NCI-H69 (cell line): ENCODE measurements at regions not wholly inside any gene's neighbourhood (a gene's known extent, or its start where the extent isn't known, plus 50 kb on each side); places are given as distances from the start of the nearest gene placed in this dataset.

Experiments used
- DNase-seq: peaks from one replicate; lab custom pipeline; 2025; lab: John Stamatoyannopoulos, UW

DNA sequence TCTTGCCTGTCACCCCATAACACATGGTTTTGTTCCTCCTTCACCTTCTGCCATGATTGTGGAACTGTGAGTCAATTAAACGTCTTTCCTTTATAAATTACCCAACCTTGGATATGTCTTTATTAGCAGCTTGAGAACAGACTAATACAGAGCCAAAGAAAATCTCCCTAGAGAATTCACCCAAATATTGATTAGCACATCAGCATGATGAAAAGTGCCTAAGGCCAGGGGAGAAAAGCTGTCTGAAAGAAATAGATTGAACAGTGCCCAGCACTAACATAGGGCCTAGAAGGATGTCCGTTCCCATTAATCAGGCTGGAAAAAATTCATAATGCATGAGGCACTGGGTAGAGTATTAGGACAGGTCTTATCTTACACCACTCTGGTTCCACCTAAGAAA, 111.9 kb upstream of the CALN1 start:
- no peak for DNase-seq

DNA sequence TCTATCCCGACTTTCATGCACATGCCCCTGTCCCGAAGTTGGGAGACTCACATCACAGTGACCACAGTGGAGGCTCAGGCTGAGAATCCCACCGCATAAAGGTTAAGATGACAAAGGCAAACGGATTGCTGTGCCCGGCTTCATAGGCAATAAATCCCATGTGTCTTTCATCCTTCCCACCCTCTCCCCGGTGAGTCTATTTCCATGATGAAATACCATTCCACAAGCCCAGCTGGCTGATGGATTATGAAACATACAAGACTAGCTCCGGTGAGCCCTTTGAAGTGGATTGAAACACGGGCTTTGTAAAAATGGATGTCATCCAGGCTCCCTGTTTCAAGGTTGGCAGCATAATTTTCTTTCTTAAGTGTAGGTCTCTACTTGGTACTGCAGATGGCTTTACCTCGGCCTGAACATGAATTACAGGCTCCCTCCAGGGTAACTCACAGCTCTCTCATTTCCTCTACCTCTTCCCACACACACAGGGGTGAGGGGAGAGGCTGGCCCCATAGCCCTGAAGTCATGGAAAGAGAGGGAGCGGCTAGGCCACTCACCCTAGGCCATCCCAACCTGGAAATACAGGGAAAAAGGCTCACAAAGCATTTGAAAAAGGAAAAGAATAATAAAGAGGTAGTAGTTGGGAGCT, 92.0 kb upstream of the CALN1 start:
- no peak for DNase-seq

DNA sequence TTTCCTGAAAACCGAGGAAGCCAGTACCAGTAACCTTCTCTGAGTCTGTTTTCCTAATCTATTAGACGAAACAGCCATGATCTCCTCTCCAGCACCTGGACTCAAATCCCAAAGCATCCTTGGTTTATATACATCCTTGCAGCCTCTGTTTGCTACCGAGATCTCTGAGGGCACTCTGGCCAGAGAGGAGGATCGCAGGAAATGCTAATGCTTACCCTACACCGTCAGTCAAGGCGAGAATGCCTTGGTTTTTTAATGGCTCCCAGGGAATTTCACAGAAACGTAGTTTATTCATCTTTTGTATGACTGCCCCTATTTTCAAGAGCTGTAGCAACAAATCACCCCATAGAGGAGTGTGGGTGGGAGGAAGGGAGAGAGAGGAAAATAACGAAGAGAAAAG, 91.5 kb upstream of the CALN1 start:
- no peak for DNase-seq

DNA sequence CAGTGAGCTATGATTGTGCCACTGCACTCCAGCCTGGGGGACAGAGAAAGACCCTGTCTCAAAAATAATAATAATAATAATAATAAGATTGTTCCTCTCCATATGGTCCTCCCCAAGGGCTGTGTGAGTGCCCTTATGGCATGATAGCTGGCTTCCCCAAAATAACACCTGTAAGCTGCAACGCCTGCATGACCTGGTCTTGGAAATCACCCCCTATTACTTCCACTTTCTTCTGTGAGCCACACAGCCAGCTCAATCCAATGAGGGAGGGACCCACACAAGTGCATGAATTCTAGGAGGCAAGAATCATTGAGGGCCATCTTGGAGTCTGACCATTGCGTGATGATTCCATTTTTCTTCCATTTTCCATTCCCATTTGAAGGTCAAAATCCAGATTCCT, 82.7 kb upstream of the CALN1 start:
- DNase-seq = no peak

DNA sequence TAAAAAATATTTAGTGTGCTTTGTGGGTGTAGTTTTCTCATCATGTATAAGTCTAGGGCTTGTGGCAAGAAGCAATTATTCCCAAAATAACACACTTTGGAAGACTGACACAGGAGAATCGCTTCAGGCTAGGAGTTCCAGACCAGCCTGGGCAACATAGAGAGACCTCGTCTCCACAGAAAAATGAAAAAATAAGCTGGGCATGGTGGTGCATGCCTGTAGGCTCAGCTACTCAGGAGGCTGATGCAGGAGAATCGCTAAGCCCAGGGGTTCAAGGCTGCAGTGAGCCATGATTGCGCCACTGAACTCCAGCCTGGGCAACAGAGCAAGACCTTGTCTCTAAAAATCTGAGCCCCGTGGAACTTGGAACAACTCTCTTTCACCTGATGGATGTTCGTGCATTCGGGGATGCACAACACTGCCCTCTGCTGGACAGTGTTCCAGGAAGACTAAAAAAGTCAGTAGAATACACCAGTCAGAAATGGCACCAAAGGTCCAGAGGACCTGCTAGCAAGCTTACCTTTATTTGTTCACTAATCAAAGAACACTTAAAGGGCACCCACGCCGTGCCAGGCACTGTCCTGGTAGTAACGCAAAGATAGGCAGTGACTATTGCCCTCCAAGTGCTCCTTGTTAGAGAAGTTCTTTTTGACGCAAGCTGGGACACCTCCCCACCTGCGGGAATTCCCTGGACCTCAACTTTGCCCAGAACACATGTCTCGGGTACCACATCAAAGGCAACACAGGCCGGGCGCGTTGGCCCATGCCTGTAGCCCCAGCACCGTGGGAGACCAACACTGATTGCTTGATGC, 81.9 kb upstream of the CALN1 start:
- peak; percentile 84 for DNase-seq

DNA sequence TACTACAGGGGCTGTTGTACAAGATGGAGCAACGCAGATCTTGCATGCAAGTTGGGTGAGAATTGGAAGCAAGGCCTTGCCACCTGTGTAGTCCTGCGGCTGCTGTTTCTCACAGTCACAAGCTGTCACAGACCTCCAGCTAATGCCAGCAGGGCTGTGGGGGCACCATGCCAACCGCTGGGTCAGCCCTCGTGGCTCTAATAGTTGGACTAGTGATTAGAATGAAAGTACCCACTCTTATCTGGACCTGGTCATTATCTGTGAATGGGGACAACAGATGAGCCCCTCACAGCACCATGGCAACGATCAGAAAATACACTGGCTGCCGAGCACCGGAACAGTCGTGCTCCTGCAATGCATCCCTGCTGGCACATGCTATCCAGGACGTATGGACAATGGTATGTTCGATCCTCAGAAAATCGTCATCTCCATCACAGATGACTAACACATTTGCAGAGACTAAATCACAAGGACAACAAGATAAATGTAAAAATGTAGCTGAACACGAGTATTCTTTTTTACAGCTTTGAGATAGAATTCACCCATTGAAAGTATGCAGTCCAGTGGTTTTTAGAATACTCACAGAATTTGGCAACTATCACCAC, 80.4 kb upstream of the CALN1 start:
- DNase-seq = peak; percentile 16

DNA sequence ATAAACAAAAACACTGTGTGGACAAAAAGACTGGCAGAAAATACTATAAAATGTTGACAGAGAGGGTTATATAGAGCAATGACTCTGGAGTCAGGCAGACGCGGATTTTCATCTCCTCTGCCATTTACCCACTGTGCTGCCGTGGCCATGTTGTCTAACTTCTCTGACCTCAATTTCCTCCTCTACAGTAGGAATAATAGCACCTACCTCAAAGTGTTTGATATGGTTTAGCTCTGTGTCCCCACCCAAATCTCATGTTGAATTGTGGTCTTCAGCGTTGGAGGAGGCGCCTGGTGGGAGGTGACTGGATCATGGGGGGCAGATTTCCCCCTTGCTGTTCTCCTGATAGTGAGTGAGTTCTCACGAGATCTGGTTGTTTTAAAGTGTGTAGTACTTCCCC, 78.2 kb upstream of the CALN1 start:
- DNase-seq = no peak

DNA sequence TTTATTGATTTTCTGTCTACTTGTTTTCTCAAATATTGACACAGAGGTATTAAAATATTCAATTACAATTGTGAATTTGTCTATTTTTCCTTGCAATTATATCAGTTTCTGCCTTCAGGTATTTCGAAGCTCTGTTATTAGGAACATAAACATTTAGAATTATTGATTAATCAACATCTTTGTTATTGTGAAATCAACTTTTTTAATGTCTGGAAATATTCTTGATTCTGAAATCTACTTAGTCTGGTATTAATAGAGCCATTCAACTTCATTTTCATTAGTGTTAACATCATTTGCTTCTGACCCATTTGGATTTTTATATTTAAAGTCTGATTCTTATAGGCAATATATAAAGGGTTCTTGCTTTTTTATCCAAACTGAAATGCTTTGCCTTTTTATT, 69.8 kb upstream of the CALN1 start:
- no peak for DNase-seq

DNA sequence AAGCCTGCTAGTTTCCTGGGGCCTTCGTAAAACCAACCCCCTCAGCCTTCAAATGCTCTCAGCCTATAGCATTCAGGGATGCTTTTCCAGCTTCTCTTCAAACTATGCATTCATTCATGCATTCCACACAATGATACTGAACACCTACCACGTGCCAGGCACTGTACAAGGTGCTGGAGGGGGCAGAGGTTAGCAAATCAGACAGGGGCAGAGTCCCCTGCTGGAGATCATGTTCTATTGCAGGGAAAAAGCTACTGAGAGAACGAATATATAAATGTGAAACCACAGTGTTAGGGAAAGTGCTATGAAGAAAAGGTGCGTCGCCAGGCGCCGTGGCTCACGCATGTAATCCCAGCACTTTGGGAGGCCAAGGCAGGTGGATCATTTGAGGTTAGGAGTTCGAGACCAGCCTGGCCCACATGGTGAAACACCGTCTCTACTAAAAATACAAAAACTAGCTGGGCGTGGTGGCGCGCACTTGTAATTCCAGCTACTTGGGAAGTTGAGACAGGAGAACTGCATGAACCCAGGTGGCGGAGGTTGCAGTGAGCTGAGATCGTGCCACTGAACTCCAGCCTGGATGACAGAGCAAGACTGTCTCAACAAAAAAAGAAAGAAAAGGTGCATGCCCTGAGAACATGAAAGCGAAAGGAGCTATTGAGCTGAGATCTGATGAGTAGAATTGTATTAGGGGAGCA, 64.6 kb upstream of the CALN1 start:
- DNase-seq = no peak

DNA sequence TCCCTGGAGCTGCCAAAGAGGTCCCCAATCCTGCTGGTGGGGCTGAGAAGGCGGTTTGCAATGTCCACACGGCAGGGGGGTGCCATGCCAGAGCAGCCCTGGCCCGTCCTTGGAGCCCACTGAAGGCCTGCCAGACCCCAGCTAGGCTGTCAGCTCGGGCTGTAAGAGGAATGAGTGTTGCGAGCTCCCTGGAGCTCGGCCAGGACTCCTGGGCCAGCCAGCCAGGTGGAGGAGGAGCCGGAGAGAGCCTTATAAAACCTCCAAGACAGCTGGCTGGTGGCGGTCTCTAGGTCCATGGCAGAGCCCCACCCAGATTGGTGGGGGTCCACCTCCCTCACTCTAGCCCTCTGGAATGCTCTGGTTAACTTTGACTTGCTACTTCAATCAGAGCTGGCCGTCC, 55.1 kb upstream of the CALN1 start:
- DNase-seq = no peak

DNA sequence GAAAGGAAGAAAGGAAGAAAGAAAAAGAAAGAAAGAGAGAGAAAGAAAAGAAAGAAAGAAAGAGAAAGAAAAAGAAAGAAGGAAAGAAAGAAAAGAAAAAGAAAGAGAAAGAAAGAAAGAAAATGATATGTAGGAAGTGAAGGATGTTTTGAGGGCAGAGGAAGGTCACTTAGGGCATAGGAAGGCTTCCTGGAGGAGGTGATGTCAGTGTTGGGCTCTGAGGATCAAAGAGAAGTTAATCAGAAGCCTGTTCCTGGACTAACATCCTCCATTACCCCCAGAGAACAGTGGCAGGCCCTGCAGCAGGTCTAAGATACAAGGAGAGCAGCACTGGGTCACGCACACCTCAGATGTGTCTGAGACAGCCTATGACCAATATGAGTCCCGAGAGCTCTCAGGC, 54.7 kb upstream of the CALN1 start:
- DNase-seq = no peak

DNA sequence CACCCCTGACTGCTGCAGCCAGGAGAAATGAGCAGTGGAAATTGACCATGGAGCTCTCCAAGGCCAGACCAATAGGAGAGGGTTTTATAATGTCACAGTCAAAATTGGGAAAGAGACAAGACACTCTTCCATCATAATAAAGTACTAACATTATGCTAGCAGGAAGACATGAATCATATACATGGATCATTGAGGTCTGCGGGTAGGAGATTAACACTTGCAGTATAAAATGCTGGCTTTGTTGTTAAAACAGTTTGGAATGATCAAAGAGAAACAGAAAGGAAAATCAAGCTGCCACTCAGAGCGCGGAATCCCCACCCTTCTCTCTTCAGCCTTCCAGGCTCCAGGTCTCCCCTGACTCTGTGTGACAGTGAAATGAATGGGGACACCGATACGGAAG, 53.4 kb upstream of the CALN1 start:
- DNase-seq = no peak

DNA sequence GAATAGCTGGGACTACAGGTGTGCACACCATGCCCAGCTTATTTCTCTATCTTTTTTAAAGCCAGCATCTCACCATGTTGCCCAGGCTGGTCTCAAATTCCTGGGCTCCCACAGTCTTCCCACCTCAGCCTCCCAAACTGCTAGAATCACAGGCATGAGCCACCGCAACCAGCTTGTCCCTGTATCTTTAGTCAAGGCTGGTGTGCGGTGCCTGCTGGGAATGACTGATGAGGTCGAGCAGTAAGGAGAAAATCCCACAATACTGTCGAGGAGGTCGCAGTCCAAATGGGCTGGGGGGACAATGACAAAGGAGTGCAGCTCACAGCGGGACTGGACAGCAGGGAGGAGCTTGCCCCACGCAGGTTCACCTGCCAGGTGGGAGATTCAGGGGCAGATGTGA, 50.2 kb upstream of the CALN1 start:
- no peak for DNase-seq
